HL-60 (cell line): ENCODE measurements at regions not wholly inside any gene's neighbourhood (a gene's known extent, or its start where the extent isn't known, plus 50 kb on each side); places are given as distances from the start of the nearest gene placed in this dataset.

Experiments used
- CTCF ChIP-seq: IDR thresholded peaks from one replicate; pipeline ENCODE4 v1.5.1; 2011; ENCODE audit warnings: low read length, control low read depth, inconsistent platforms; ENCODE audit not compliant: insufficient read depth
- GABPA ChIP-seq: IDR thresholded peaks from 2 replicates; pipeline ENCODE4 v1.6.1; 2012; ENCODE audit warnings: low read depth
- POLR2AphosphoS5 ChIP-seq: IDR thresholded peaks from 2 replicates; pipeline ENCODE4 v1.6.1; 2012; ENCODE audit warnings: low read depth
- REST ChIP-seq: IDR thresholded peaks from 2 replicates; pipeline ENCODE4 v1.6.1; 2012; ENCODE audit warnings: low read depth; ENCODE audit not compliant: insufficient replicate concordance
- SPI1 ChIP-seq: IDR thresholded peaks from 2 replicates; pipeline ENCODE4 v1.6.1; 2012; ENCODE audit warnings: low read depth, mild to moderate bottlenecking, borderline replicate concordance

- TF ChIP-seq CTCF (no peak), POLR2AphosphoS5 (no peak), REST (no peak), GABPA (no peak), SPI1 (no peak)
These were observed 179.7 kb downstream of the ACKR3 start for GRCh38 chr2:236749346-236749745.
